KMS-11 (cell line): ENCODE measurements at regions not wholly inside any gene's neighbourhood (a gene's known extent, or its start where the extent isn't known, plus 50 kb on each side); places are given as distances from the start of the nearest gene placed in this dataset.

ENCODE experiments used
- H2AFZ ChIP-seq: fragments of 200-600 bp; sonication (generic); 2 replicates; pipeline ENCODE4 v1.6.1; 2016; ENCODE audit warnings: antibody characterized with exemption, mixed run types, low read depth
- H3K27ac ChIP-seq: fragments of 200-600 bp; sonication (generic); 2 replicates; pipeline ENCODE4 v1.6.1; 2016; ENCODE audit warnings: mild to moderate bottlenecking, mixed run types
- H3K27me3 ChIP-seq: fragments of 200-600 bp; sonication (generic); 2 replicates; pipeline ENCODE4 v1.6.1; 2017; ENCODE audit warnings: mild to moderate bottlenecking, low read depth, mixed run types, moderate library complexity; ENCODE audit not compliant: insufficient read depth
- H3K36me3 ChIP-seq: fragments of 200-600 bp; sonication (generic); 2 replicates; pipeline ENCODE4 v1.6.1; 2017; ENCODE audit warnings: mild to moderate bottlenecking, mixed run types; ENCODE audit not compliant: insufficient read depth
- H3K4me1 ChIP-seq: fragments of 200-600 bp; sonication (generic); 2 replicates; pipeline ENCODE4 v1.6.1; 2016; ENCODE audit warnings: mild to moderate bottlenecking, low read depth, mixed run types; ENCODE audit not compliant: poor library complexity, severe bottlenecking
- H3K4me2 ChIP-seq: fragments of 200-600 bp; sonication (generic); 2 replicates; pipeline ENCODE4 v1.7.0; 2016; ENCODE audit warnings: mild to moderate bottlenecking, mixed run types
- H3K4me3 ChIP-seq: fragments of 200-600 bp; sonication (generic); IDR thresholded peaks from 2 replicates; pipeline ENCODE4 v1.6.1; 2017; ENCODE audit warnings: low read depth, low read length, mixed read lengths; ENCODE audit not compliant: insufficient read depth
- H3K79me2 ChIP-seq: fragments of 200-600 bp; sonication (generic); 2 replicates; pipeline ENCODE4 v1.6.1; 2016; ENCODE audit warnings: low read depth, mixed run types; ENCODE audit not compliant: insufficient read depth
- H3K9ac ChIP-seq: fragments of 200-600 bp; sonication (generic); 2 replicates; pipeline ENCODE4 v1.6.1; 2016; ENCODE audit warnings: mild to moderate bottlenecking, mixed run types
- H4K20me1 ChIP-seq: fragments of 200-600 bp; sonication (generic); 2 replicates; pipeline ENCODE4 v1.6.1; 2016; ENCODE audit warnings: mild to moderate bottlenecking, mixed run types; ENCODE audit not compliant: insufficient read depth
- CTCF ChIP-seq: fragments of 200-600 bp; sonication (generic); conservative IDR thresholded peaks from 2 replicates; pipeline ENCODE4 v1.6.1; 2017; ENCODE audit warnings: low read depth, mild to moderate bottlenecking, antibody characterized with exemption, low read length, moderate library complexity, mixed read lengths

- TF ChIP-seq CTCF = no peak
- H3K4me3 ChIP-seq = no peak overlapping the region
- H3K27ac ChIP-seq = no peak overlapping the region
- H3K27me3 ChIP-seq = no peaks in the 10 kb centered on the region
- H3K9ac ChIP-seq = no peak overlapping the region
- H3K79me2 ChIP-seq = no peaks in the 10 kb centered on the region
- no peaks in the 10 kb centered on the region for H4K20me1 ChIP-seq
- H3K4me2 ChIP-seq = no peak overlapping the region
- H3K36me3 ChIP-seq = no peaks in the 10 kb centered on the region
- no peaks in the 10 kb centered on the region for H3K4me1 ChIP-seq
- no peak overlapping the region for H2AFZ ChIP-seq
Observed at GRCh38 chr4:132669786-132670185, 479.3 kb upstream of the PCDH10 start.

GRCh38 chr4:132670557-132670956 is 478.5 kb upstream of the PCDH10 start:
- no peaks in the 10 kb centered on the region for H3K27me3 ChIP-seq
- no peak for TF ChIP-seq CTCF
- H2AFZ ChIP-seq = no peak overlapping the region

GRCh38 chr4:132683957-132684356 is 465.1 kb upstream of the PCDH10 start:
- no peaks in the 10 kb centered on the region for H3K36me3 ChIP-seq
- no peak overlapping the region for H3K27ac ChIP-seq
- no peak overlapping the region for H3K4me2 ChIP-seq
- TF ChIP-seq CTCF = no peak
- no peak overlapping the region for H3K9ac ChIP-seq
- H4K20me1 ChIP-seq = no peaks in the 10 kb centered on the region
- no peaks in the 10 kb centered on the region for H3K79me2 ChIP-seq
- H3K4me1 ChIP-seq = no peaks in the 10 kb centered on the region
- no peaks in the 10 kb centered on the region for H3K27me3 ChIP-seq
- H2AFZ ChIP-seq = no peak overlapping the region
- H3K4me3 ChIP-seq = no peak overlapping the region

More at GRCh38 chr4:132670557-132670956, 478.5 kb upstream of the PCDH10 start:
- Histone ChIP-seq H3K4me2 (no peak overlapping the region), H3K4me3 (no peak overlapping the region), H3K4me1 (no peaks in the 10 kb centered on the region), H4K20me1 (no peaks in the 10 kb centered on the region), H3K79me2 (no peaks in the 10 kb centered on the region), H3K9ac (no peak overlapping the region), H3K36me3 (no peaks in the 10 kb centered on the region), H3K27ac (no peak overlapping the region)

- Histone ChIP-seq H3K79me2 (no peaks in the 10 kb centered on the region), H3K27me3 (no peaks in the 10 kb centered on the region), H3K27ac (no peak overlapping the region), H2AFZ (no peak overlapping the region), H3K9ac (no peak overlapping the region), H3K4me3 (no peak overlapping the region), H3K36me3 (no peaks in the 10 kb centered on the region), H3K4me1 (no peaks in the 10 kb centered on the region), H3K4me2 (no peak overlapping the region), H4K20me1 (no peaks in the 10 kb centered on the region)
- TF ChIP-seq CTCF = no peak
Observed at GRCh38 chr4:132691026-132691425, 458.1 kb upstream of the PCDH10 start.
